ENCODE measurements at regions not wholly inside any gene's neighbourhood (a gene's known extent, or its start where the extent isn't known, plus 50 kb on each side); places are given as distances from the start of the nearest gene placed in this dataset.

DNA sequence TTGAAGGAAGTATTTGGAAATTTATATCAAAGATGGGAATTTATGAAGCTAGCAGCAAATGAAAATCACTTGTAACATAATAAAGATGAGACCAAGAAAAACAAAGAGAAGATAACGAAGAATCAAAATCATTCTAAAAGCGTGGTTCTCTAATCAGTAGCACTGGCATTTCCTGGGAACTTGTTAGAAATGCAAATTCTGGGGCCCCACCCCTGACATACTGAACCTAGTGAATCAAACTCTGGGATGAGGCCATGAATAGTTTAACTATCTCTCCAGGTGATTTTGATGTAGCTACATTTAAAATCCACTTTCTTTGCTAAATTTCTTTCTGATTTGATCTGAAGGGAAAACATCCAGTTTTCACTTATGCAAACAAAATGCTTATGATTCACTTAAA lies 1075.6 kb downstream of the HACE1 start:
- Mint-ChIP-seq H3K9me3 (no peaks in the 10 kb centered on the region), H3K27ac (no peak overlapping the region), H3K4me3 (no peak overlapping the region), H3K27me3 (ENCODE audit: low read depth, poor library complexity) (no peaks in the 10 kb centered on the region), H3K36me3 (ENCODE audit: low read depth) (no peaks in the 10 kb centered on the region), H3K4me1 (no peaks in the 10 kb centered on the region)
- TF ChIP-seq, protein P1, sequence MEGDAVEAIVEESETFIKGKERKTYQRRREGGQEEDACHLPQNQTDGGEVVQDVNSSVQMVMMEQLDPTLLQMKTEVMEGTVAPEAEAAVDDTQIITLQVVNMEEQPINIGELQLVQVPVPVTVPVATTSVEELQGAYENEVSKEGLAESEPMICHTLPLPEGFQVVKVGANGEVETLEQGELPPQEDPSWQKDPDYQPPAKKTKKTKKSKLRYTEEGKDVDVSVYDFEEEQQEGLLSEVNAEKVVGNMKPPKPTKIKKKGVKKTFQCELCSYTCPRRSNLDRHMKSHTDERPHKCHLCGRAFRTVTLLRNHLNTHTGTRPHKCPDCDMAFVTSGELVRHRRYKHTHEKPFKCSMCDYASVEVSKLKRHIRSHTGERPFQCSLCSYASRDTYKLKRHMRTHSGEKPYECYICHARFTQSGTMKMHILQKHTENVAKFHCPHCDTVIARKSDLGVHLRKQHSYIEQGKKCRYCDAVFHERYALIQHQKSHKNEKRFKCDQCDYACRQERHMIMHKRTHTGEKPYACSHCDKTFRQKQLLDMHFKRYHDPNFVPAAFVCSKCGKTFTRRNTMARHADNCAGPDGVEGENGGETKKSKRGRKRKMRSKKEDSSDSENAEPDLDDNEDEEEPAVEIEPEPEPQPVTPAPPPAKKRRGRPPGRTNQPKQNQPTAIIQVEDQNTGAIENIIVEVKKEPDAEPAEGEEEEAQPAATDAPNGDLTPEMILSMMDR (IDR thresholded peaks at IDR 0.05), result no peak
- no peak for DNase-seq

DNA sequence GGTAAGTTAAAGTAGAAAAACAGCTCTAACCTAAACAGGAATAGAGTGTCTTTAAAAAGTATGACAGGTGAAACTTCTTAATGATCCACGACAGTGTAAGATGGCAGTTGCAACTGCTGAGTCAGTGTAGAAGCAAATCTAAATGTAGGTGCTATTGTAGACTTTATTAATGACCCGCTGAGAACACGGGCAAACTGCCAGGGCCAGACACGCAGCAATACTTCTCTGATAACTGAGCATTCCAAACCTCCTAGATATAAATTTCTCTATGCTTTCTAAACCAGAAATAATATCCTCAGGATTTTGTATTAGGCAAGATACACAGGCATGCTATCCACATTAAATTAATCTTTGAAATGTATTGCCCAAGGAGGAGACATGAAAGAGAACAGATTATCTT lies 1076.4 kb downstream of the HACE1 start:
- H3K4me1 Mint-ChIP-seq, result no peaks in the 10 kb centered on the region
- no peak overlapping the region for H3K27ac Mint-ChIP-seq
- DNase-seq, result no peak
- no peaks in the 10 kb centered on the region for H3K36me3 Mint-ChIP-seq (ENCODE audit: low read depth)
- no peaks in the 10 kb centered on the region for H3K27me3 Mint-ChIP-seq (ENCODE audit: low read depth, poor library complexity)
- no peaks in the 10 kb centered on the region for H3K9me3 Mint-ChIP-seq
- TF ChIP-seq, protein P1 (IDR thresholded peaks at IDR 0.05), result no peak
- no peak overlapping the region for H3K4me3 Mint-ChIP-seq

GRCh38 chr6:103769431-103769830 lies 1090.3 kb downstream of the HACE1 start:
- no peak for DNase-seq
- H3K27ac Mint-ChIP-seq, result no peak overlapping the region

DNA sequence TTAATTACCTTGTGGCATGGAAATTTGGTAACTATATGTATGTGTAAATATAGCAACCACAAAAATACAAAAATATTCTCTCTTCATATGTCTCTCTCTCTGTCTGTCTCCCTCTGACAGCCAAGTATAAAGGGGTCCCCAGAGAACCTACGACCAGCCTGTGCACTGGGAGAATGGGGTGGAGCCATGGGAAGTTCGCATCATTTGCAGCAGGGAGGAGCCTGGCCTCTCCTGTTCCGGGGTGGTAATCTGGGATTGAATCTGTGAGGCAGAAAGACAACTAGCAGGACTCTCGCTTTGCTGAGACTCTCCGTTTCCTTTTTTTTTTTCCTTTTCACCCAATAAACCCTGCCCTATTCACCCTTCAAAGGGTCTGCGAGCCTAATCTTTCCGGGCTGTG lies 1109.1 kb downstream of the HACE1 start:
- H3K4me1 Mint-ChIP-seq, result peaks cover 5% of the 10 kb centered on the region
- H3K27ac Mint-ChIP-seq, result no peak overlapping the region
- H3K36me3 Mint-ChIP-seq (ENCODE audit: low read depth), result no peaks in the 10 kb centered on the region
- H3K27me3 Mint-ChIP-seq (ENCODE audit: low read depth, poor library complexity), result peaks cover 5% of the 10 kb centered on the region
- H3K4me3 Mint-ChIP-seq, result no peak overlapping the region
- H3K9me3 Mint-ChIP-seq, result no peaks in the 10 kb centered on the region
- DNase-seq, result no peak
- TF ChIP-seq, protein P1 (IDR thresholded peaks at IDR 0.05), result no peak

More at GRCh38 chr6:103769431-103769830, 1090.3 kb downstream of the HACE1 start:
- no peaks in the 10 kb centered on the region for H3K9me3 Mint-ChIP-seq
- H3K36me3 Mint-ChIP-seq (ENCODE audit: low read depth), result no peaks in the 10 kb centered on the region
- no peak overlapping the region for H3K4me3 Mint-ChIP-seq
- TF ChIP-seq, protein P1 (IDR thresholded peaks at IDR 0.05), result no peak
- H3K27me3 Mint-ChIP-seq (ENCODE audit: low read depth, poor library complexity), result no peaks in the 10 kb centered on the region
- no peaks in the 10 kb centered on the region for H3K4me1 Mint-ChIP-seq

GRCh38 chr6:103734016-103734415 lies 1125.7 kb downstream of the HACE1 start:
- no peaks in the 10 kb centered on the region for H3K4me1 Mint-ChIP-seq
- no peak overlapping the region for H3K4me3 Mint-ChIP-seq
- no peak for DNase-seq
- H3K36me3 Mint-ChIP-seq (ENCODE audit: low read depth), result no peaks in the 10 kb centered on the region
- TF ChIP-seq, protein P1 (IDR thresholded peaks at IDR 0.05), result no peak
- H3K9me3 Mint-ChIP-seq, result no peaks in the 10 kb centered on the region
- H3K27ac Mint-ChIP-seq, result no peak overlapping the region
- peaks cover 3% of the 10 kb centered on the region for H3K27me3 Mint-ChIP-seq (ENCODE audit: low read depth, poor library complexity)

- DNase-seq, result no peak
- H3K27ac Mint-ChIP-seq, result no peak overlapping the region
- no peaks in the 10 kb centered on the region for H3K36me3 Mint-ChIP-seq (ENCODE audit: low read depth)
- H3K4me3 Mint-ChIP-seq, result no peak overlapping the region
- no peaks in the 10 kb centered on the region for H3K4me1 Mint-ChIP-seq
- H3K9me3 Mint-ChIP-seq, result no peaks in the 10 kb centered on the region
- H3K27me3 Mint-ChIP-seq (ENCODE audit: low read depth, poor library complexity), result peaks cover 3% of the 10 kb centered on the region
- TF ChIP-seq, protein P1 (IDR thresholded peaks at IDR 0.05), result no peak
These were observed 1130.1 kb downstream of the HACE1 start for GRCh38 chr6:103729658-103730057.

All from nephron progenitor cell (in vitro differentiated cells).